ENCODE measurements at regions not wholly inside any gene's neighbourhood (a gene's known extent, or its start where the extent isn't known, plus 50 kb on each side); places are given as distances from the start of the nearest gene placed in this dataset.

DNA sequence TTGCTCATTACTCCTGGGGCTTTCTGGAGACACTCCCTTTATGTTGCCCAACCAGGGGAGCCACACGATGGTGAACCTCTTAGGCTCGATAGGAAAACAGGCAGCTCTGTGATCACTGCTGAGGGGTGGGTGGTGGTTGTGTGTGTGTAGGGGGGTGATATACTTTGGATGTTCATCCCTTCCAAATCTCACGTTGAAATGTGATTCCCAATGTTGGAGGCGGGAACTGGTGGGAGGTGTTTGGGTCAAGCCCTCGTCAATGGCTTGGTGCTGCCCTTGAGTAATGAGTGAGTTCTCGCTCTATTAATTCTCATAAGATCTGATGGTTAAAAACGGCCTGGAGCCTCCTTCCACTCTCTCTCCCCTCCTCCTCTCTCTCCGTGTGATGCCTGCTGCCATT, 204.0 kb upstream of the B3GAT1 start:
- Histone ChIP-seq H3K27ac (ENCODE audit: insufficient read length, low read depth, low read length) (no peak overlapping the region), H3K4me1 (ENCODE audit: insufficient read depth, low read length) (no peaks in the 10 kb centered on the region), H3K4ac (ENCODE audit: low read depth, low read length) (no peak overlapping the region), H2BK120ac (ENCODE audit: low read depth, low read length, poor library complexity, severe bottlenecking) (no peak overlapping the region), H4K91ac (ENCODE audit: insufficient read length, low read depth, low read length) (no peak overlapping the region), H2BK12ac (ENCODE audit: insufficient read length, low read depth, low read length) (no peak overlapping the region), H2BK15ac (ENCODE audit: low read depth, low read length) (no peak overlapping the region), H4K20me1 (ENCODE audit: control insufficient read depth, insufficient read depth, insufficient read length) (no peaks in the 10 kb centered on the region), H3K79me1 (ENCODE audit: insufficient read depth, low read depth, low read length, poor library complexity, severe bottlenecking) (no peaks in the 10 kb centered on the region), H4K5ac (ENCODE audit: insufficient read length, low read depth, low read length) (no peak overlapping the region), H3K23me2 (ENCODE audit: insufficient read length, low read depth, low read length, poor library complexity, severe bottlenecking) (no peaks in the 10 kb centered on the region), H2AFZ (ENCODE audit: low read length) (no peak overlapping the region), H3K23ac (ENCODE audit: insufficient read length, low read depth, low read length) (no peak overlapping the region), H3K14ac (ENCODE audit: insufficient read depth, low read length) (no peak overlapping the region), H3K4me2 (ENCODE audit: insufficient read depth, insufficient read length, low read length) (no peak overlapping the region), H3K56ac (ENCODE audit: insufficient read length, low read depth, low read length) (no peak overlapping the region), H2BK5ac (ENCODE audit: insufficient read length, low read length) (no peak overlapping the region), H2AK5ac (ENCODE audit: insufficient read length, low read length) (no peak overlapping the region), H4K8ac (replicated peaks; ENCODE audit: insufficient read length, low read depth, low read length) (no peak overlapping the region), H3T11ph (ENCODE audit: low read length) (no peak overlapping the region), H3K18ac (ENCODE audit: insufficient read length, low read depth, low read length) (no peak overlapping the region), H3K9ac (ENCODE audit: extremely low read depth, insufficient read length, low read length) (no peak overlapping the region), H3K79me2 (ENCODE audit: insufficient read depth, low read length) (no peaks in the 10 kb centered on the region), H3K27me3 (ENCODE audit: insufficient read depth, low read length) (no peaks in the 10 kb centered on the region), H3K9me3 (ENCODE audit: control insufficient read depth, low read depth, low read length) (no peaks in the 10 kb centered on the region), H2BK20ac (ENCODE audit: low read depth, low read length, poor library complexity, severe bottlenecking) (no peak overlapping the region)
- Mint-ChIP-seq H3K4me1 (peaks cover 3 to 11% of the 10 kb centered on the region in 2 experiments), H3K36me3 (ENCODE audit: insufficient read depth in 1 of 3, low read depth in 3 of 3) (no peaks in the 10 kb centered on the region), H3K27ac (no peak overlapping the region), H3K27me3 (ENCODE audit: low read depth) (peaks cover 38% of the 10 kb centered on the region), H3K4me3 (no peak overlapping the region), H3K9me3 (no peaks in the 10 kb centered on the region)
- no CpG with 5 or more reads among the region's 8 CpGs for WGBS (ENCODE audit: extremely low coverage, insufficient read length, low lambda C conversion rate)
- no peak for DNase-seq
- TF ChIP-seq, protein P1, sequence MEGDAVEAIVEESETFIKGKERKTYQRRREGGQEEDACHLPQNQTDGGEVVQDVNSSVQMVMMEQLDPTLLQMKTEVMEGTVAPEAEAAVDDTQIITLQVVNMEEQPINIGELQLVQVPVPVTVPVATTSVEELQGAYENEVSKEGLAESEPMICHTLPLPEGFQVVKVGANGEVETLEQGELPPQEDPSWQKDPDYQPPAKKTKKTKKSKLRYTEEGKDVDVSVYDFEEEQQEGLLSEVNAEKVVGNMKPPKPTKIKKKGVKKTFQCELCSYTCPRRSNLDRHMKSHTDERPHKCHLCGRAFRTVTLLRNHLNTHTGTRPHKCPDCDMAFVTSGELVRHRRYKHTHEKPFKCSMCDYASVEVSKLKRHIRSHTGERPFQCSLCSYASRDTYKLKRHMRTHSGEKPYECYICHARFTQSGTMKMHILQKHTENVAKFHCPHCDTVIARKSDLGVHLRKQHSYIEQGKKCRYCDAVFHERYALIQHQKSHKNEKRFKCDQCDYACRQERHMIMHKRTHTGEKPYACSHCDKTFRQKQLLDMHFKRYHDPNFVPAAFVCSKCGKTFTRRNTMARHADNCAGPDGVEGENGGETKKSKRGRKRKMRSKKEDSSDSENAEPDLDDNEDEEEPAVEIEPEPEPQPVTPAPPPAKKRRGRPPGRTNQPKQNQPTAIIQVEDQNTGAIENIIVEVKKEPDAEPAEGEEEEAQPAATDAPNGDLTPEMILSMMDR (conservative IDR thresholded peaks at IDR 0.05) = no peak
